ENCODE measurements at regions not wholly inside any gene's neighbourhood (a gene's known extent, or its start where the extent isn't known, plus 50 kb on each side); places are given as distances from the start of the nearest gene placed in this dataset.

DNA sequence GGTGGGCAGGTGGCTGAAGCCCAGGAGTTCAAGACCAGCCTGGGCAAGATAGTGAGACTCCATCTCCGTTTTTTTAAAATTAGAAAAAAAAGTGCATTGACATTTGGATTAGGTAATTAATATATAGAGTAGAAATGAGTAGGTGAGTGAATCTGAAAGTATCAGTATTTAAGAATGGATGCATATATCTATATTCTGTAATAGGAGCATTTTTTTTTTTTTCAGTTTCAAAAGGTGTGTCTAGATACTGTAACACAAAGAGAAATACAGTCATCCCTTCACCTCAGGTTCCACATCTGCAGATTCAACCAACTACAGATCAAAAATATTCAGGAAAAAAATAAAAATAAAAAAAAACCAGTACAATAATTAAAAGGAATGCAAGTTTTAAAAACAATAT is 50.8 kb downstream of the RBM27 start:
- H3K4me2 ChIP-seq (ENCODE audit: low read length): no peak overlapping the region
- peaks cover 23% of the 10 kb centered on the region; the same call in 1 of the 2 replicates for H3K79me2 ChIP-seq (ENCODE audit: insufficient read depth, low read length)
- ATAC-seq: no peak
- 0 out of 2 replicates have a peak, but pooled peaks cover 3% of the 10 kb centered on the region for H4K20me1 ChIP-seq (ENCODE audit: insufficient read depth)
- ChIA-PET CTCF (no interaction called here), POLR2A (no interaction called here), RAD21 (ENCODE audit: low non-redundant PET in 1 of 2, low total read pairs in 2 of 2, uncharacterized antibody in 2 of 2, unreplicated experiment in 2 of 2) (no interaction called here)
- H3K9ac ChIP-seq (ENCODE audit: low read length): no peak overlapping the region
- no peaks in the 10 kb centered on the region for H3K4me1 ChIP-seq (ENCODE audit: control insufficient read depth in 1 of 2, insufficient read depth in 2 of 2, low read length in 2 of 2)
- no peak for TF ChIP-seq POLR2AphosphoS5 (IDR thresholded peaks at IDR 0.05; ENCODE audit: low read depth, low read length)
- TF ChIP-seq CBX3 (IDR thresholded peaks at IDR 0.05; ENCODE audit: low read depth): no peak
- TF ChIP-seq ELF1 (IDR thresholded peaks at IDR 0.05; ENCODE audit: borderline replicate concordance, low read depth): no peak
- TF ChIP-seq, protein P1, sequence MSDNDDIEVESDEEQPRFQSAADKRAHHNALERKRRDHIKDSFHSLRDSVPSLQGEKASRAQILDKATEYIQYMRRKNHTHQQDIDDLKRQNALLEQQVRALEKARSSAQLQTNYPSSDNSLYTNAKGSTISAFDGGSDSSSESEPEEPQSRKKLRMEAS (IDR thresholded peaks at IDR 0.05): no peak
- TF ChIP-seq JUND (IDR thresholded peaks at IDR 0.05): no peak
- no peak for TF ChIP-seq YY1 (IDR thresholded peaks at IDR 0.05; ENCODE audit: extremely low read depth, insufficient replicate concordance, low read depth, low read length)
- no peak for TF ChIP-seq CEBPB (IDR thresholded peaks at IDR 0.05; ENCODE audit: low read depth)
- no peak for DNase-seq (ENCODE audit: low read depth, low spot score)
- no peak overlapping the region for H3K4me3 ChIP-seq (replicated peaks in 1 of 2; ENCODE audit: low read depth in 1 of 2, low read length in 2 of 2)
- no peak overlapping the region for H2AFZ ChIP-seq (ENCODE audit: low read depth, low read length, poor library complexity, severe bottlenecking)
- H3K27me3 ChIP-seq (ENCODE audit: insufficient read depth, low read length): no peaks in the 10 kb centered on the region
- no peaks in the 10 kb centered on the region for H3K9me2 ChIP-seq (ENCODE audit: insufficient read depth)
- BruUV-seq (replicated peaks): no TSS peak
- intact Hi-C loops (cut with micrococcal nuclease): loop anchor here (5.0 kb wide), 1 partner anchor 87 kb away; no protein-coding TSS in a partner anchor
- peaks cover 0 to 3% of the 10 kb centered on the region in 2 experiments; a peak in 1 of 4 replicates for H3K36me3 ChIP-seq (ENCODE audit: control insufficient read depth in 1 of 2, insufficient read depth in 2 of 2, low read length in 2 of 2)
- H3K27ac ChIP-seq (ENCODE audit: low read depth, low read length): no peak overlapping the region
- H3K9me3 ChIP-seq (ENCODE audit: control insufficient read depth in 1 of 2, insufficient read depth in 1 of 2, low read depth in 1 of 2, low read length in 2 of 2): no peaks in the 10 kb centered on the region

DNA sequence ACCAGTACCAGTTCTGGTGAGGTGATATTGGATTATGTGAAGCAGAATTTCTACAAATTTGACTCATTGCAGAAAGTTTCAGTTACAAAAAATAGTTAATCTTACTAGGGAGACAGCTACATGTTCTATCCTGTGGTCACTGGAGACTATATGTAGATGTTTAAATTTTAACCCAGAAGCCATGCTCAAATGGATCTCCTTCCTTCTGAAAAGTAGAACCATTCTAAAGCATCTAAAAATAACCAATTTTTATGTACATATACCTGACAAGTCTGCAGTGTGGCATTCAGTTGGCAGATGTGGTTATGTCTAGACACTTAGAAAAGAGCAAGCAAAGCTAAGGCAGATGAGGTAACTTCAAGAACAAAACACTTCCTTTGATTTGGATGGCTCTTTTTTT is 65.5 kb upstream of the POU4F3 start:
- DNase-seq (ENCODE audit: low read depth, low spot score): no peak
- TF ChIP-seq, protein P1 (IDR thresholded peaks at IDR 0.05): no peak
- TF ChIP-seq FOSL1 (IDR thresholded peaks at IDR 0.05; ENCODE audit: low read depth): no peak
- TF ChIP-seq, protein P2, sequence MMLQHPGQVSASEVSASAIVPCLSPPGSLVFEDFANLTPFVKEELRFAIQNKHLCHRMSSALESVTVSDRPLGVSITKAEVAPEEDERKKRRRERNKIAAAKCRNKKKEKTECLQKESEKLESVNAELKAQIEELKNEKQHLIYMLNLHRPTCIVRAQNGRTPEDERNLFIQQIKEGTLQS (IDR thresholded peaks at IDR 0.05): no peak
- no peak for TF ChIP-seq POLR2AphosphoS5 (IDR thresholded peaks at IDR 0.05; ENCODE audit: low read depth, low read length)
- TF ChIP-seq EZH2phosphoT487 (IDR thresholded peaks at IDR 0.05; ENCODE audit: borderline replicate concordance): no peak
- TF ChIP-seq SRF (IDR thresholded peaks at IDR 0.05; ENCODE audit: low read depth): no peak
- TF ChIP-seq, protein P3, sequence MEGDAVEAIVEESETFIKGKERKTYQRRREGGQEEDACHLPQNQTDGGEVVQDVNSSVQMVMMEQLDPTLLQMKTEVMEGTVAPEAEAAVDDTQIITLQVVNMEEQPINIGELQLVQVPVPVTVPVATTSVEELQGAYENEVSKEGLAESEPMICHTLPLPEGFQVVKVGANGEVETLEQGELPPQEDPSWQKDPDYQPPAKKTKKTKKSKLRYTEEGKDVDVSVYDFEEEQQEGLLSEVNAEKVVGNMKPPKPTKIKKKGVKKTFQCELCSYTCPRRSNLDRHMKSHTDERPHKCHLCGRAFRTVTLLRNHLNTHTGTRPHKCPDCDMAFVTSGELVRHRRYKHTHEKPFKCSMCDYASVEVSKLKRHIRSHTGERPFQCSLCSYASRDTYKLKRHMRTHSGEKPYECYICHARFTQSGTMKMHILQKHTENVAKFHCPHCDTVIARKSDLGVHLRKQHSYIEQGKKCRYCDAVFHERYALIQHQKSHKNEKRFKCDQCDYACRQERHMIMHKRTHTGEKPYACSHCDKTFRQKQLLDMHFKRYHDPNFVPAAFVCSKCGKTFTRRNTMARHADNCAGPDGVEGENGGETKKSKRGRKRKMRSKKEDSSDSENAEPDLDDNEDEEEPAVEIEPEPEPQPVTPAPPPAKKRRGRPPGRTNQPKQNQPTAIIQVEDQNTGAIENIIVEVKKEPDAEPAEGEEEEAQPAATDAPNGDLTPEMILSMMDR (IDR thresholded peaks at IDR 0.05 in 2 of 3, conservative IDR thresholded peaks at IDR 0.05 in 1 of 3; ENCODE audit: borderline replicate concordance in 1 of 3, insufficient read depth in 1 of 3, low read depth in 2 of 3, low read length in 2 of 3): no peak
- TF ChIP-seq CEBPB (IDR thresholded peaks at IDR 0.05; ENCODE audit: low read depth): no peak
- no peak for TF ChIP-seq YY1 (IDR thresholded peaks at IDR 0.05; ENCODE audit: extremely low read depth, insufficient replicate concordance, low read depth, low read length)
- TF ChIP-seq, protein P4, sequence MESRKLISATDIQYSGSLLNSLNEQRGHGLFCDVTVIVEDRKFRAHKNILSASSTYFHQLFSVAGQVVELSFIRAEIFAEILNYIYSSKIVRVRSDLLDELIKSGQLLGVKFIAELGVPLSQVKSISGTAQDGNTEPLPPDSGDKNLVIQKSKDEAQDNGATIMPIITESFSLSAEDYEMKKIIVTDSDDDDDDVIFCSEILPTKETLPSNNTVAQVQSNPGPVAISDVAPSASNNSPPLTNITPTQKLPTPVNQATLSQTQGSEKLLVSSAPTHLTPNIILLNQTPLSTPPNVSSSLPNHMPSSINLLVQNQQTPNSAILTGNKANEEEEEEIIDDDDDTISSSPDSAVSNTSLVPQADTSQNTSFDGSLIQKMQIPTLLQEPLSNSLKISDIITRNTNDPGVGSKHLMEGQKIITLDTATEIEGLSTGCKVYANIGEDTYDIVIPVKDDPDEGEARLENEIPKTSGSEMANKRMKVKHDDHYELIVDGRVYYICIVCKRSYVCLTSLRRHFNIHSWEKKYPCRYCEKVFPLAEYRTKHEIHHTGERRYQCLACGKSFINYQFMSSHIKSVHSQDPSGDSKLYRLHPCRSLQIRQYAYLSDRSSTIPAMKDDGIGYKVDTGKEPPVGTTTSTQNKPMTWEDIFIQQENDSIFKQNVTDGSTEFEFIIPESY (IDR thresholded peaks at IDR 0.05; ENCODE audit: extremely low read depth, insufficient replicate concordance, low read length): no peak
- no peak for TF ChIP-seq EZH2 (IDR thresholded peaks at IDR 0.05)
- no peak for TF ChIP-seq RAD21 (IDR thresholded peaks at IDR 0.05; ENCODE audit: low read depth)
- no peak for TF ChIP-seq ZNF274 (IDR thresholded peaks at IDR 0.05; ENCODE audit: low read depth, low read length)

More for the DNA sequence above, 65.5 kb upstream of the POU4F3 start:
- ChIA-PET RAD21 (ENCODE audit: low non-redundant PET in 1 of 2, low total read pairs in 2 of 2, uncharacterized antibody in 2 of 2, unreplicated experiment in 2 of 2) (no interaction called here), POLR2A (no interaction called here), CTCF (no interaction called here)
- intact Hi-C loops (cut with micrococcal nuclease): no loop called here
- Histone ChIP-seq H3K36me3 (ENCODE audit: control insufficient read depth in 1 of 2, insufficient read depth in 2 of 2, low read length in 2 of 2) (peaks cover 31 to 40% of the 10 kb centered on the region in 2 experiments), H3K9ac (ENCODE audit: low read length) (no peak overlapping the region), H3K4me2 (ENCODE audit: low read length) (no peak overlapping the region), H2AFZ (ENCODE audit: low read depth, low read length, poor library complexity, severe bottlenecking) (no peak overlapping the region), H3K9me3 (ENCODE audit: control insufficient read depth in 1 of 2, insufficient read depth in 1 of 2, low read depth in 1 of 2, low read length in 2 of 2) (no peaks in the 10 kb centered on the region), H3K27me3 (ENCODE audit: insufficient read depth, low read length) (no peaks in the 10 kb centered on the region), H3K27ac (ENCODE audit: low read depth, low read length) (no peak overlapping the region), H3K4me3 (replicated peaks in 1 of 2; ENCODE audit: low read depth in 1 of 2, low read length in 2 of 2) (no peak overlapping the region), H3K79me2 (ENCODE audit: insufficient read depth, low read length) (no peaks in the 10 kb centered on the region), H3K4me1 (ENCODE audit: control insufficient read depth in 1 of 2, insufficient read depth in 2 of 2, low read length in 2 of 2) (no peaks in the 10 kb centered on the region), H3K9me2 (ENCODE audit: insufficient read depth) (no peaks in the 10 kb centered on the region), H4K20me1 (ENCODE audit: insufficient read depth) (no peaks in the 10 kb centered on the region)
- BruUV-seq (replicated peaks): no TSS peak
- ATAC-seq: no peak

Measured in HCT116 (cell line).